PC-3 (cell line): ENCODE measurements at regions not wholly inside any gene's neighbourhood (a gene's known extent, or its start where the extent isn't known, plus 50 kb on each side); places are given as distances from the start of the nearest gene placed in this dataset.

Experiments used
- CTCF ChIP-seq: fragments of 300-600 bp; sonication (generic); conservative IDR thresholded peaks from 2 replicates; pipeline ENCODE4 v1.5.1; 2017; ENCODE audit warnings: antibody characterized with exemption, low read depth, mild to moderate bottlenecking, low read length
- EZH2phosphoT487 ChIP-seq: fragments of 300-600 bp; sonication (generic); IDR thresholded peaks from 2 replicates; pipeline ENCODE4 v1.6.1; 2018; ENCODE audit warnings: mild to moderate bottlenecking, antibody characterized with exemption, low read length, borderline replicate concordance

- TF ChIP-seq EZH2phosphoT487: no peak
- TF ChIP-seq CTCF: no peak
These were observed 609.5 kb downstream of the UQCRFS1 start for GRCh38 chr19:28603453-28603852.
